ENCODE measurements at regions not wholly inside any gene's neighbourhood (a gene's known extent, or its start where the extent isn't known, plus 50 kb on each side); places are given as distances from the start of the nearest gene placed in this dataset.

GRCh38 chr6:134828641-134829040, 121.3 kb downstream of the ALDH8A1 start:
- TF ChIP-seq CTCF (conservative IDR thresholded peaks at IDR 0.05) (no peak), EZH2 (IDR thresholded peaks at IDR 0.05; ENCODE audit: low read depth) (no peak)
